Jurkat, Clone E6-1 (cell line): ENCODE measurements at regions not wholly inside any gene's neighbourhood (a gene's known extent, or its start where the extent isn't known, plus 50 kb on each side); places are given as distances from the start of the nearest gene placed in this dataset.

ENCODE experiments used
- DNase-seq: peaks from one replicate; pipeline ENCODE4 v3.0.0-alpha.2; 2011; ENCODE audit warnings: low read depth, low spot score
- H3K4me3 ChIP-seq: 2 replicates; pipeline ENCODE4 v1.5.1; 2011; ENCODE audit warnings: mild to moderate bottlenecking, low read length, control low read depth, moderate library complexity

- no peak overlapping the region for H3K4me3 ChIP-seq
- no peak for DNase-seq
Measured at GRCh38 chr18:39564716-39565115, 1999.1 kb upstream of the CELF4 start.

- H3K4me3 ChIP-seq = no peak overlapping the region
- no peak for DNase-seq
Measured at GRCh38 chr18:39561126-39561525, 1995.5 kb upstream of the CELF4 start.

- no peak for DNase-seq
- no peak overlapping the region for H3K4me3 ChIP-seq
Measured at GRCh38 chr18:39558658-39559057, 1993.1 kb upstream of the CELF4 start.

- no peak for DNase-seq
- H3K4me3 ChIP-seq = no peak overlapping the region
Measured at GRCh38 chr18:39555496-39555895, 1989.9 kb upstream of the CELF4 start.

GRCh38 chr18:39550701-39551100, 1985.1 kb upstream of the CELF4 start:
- H3K4me3 ChIP-seq = no peak overlapping the region
- no peak for DNase-seq

- DNase-seq = no peak
- H3K4me3 ChIP-seq = no peak overlapping the region
Measured at GRCh38 chr18:39549144-39549543, 1983.5 kb upstream of the CELF4 start.

- no peak for DNase-seq
- H3K4me3 ChIP-seq = no peak overlapping the region
Measured at GRCh38 chr18:39531659-39532058, 1966.1 kb upstream of the CELF4 start.

GRCh38 chr18:39529358-39529757, 1963.8 kb upstream of the CELF4 start:
- no peak for DNase-seq
- H3K4me3 ChIP-seq = no peak overlapping the region

- H3K4me3 ChIP-seq = no peak overlapping the region
- DNase-seq = no peak
Measured at GRCh38 chr18:39527465-39527864, 1961.9 kb upstream of the CELF4 start.

GRCh38 chr18:39524370-39524769, 1958.8 kb upstream of the CELF4 start:
- no peak overlapping the region for H3K4me3 ChIP-seq
- no peak for DNase-seq

- no peak overlapping the region for H3K4me3 ChIP-seq
- DNase-seq = no peak
Measured at GRCh38 chr18:39523281-39523680, 1957.7 kb upstream of the CELF4 start.

GRCh38 chr18:39521164-39521563, 1955.6 kb upstream of the CELF4 start:
- H3K4me3 ChIP-seq = no peak overlapping the region
- DNase-seq = no peak

GRCh38 chr18:39519741-39520140, 1954.1 kb upstream of the CELF4 start:
- DNase-seq = no peak
- no peak overlapping the region for H3K4me3 ChIP-seq

GRCh38 chr18:39515299-39515698, 1949.7 kb upstream of the CELF4 start:
- no peak for DNase-seq
- no peak overlapping the region for H3K4me3 ChIP-seq

GRCh38 chr18:39513186-39513585, 1947.6 kb upstream of the CELF4 start:
- DNase-seq = no peak
- H3K4me3 ChIP-seq = no peak overlapping the region

GRCh38 chr18:39506581-39507330, 1941.2 kb upstream of the CELF4 start:
- no peak overlapping the region for H3K4me3 ChIP-seq
- no peak for DNase-seq

- no peak overlapping the region for H3K4me3 ChIP-seq
- DNase-seq = no peak
Measured at GRCh38 chr18:39500306-39500705, 1934.7 kb upstream of the CELF4 start.

GRCh38 chr18:39497821-39498220, 1932.2 kb upstream of the CELF4 start:
- no peak overlapping the region for H3K4me3 ChIP-seq

GRCh38 chr18:39496986-39497385, 1931.4 kb upstream of the CELF4 start:
- no peak for DNase-seq
- H3K4me3 ChIP-seq = no peak overlapping the region

More at GRCh38 chr18:39497821-39498220, 1932.2 kb upstream of the CELF4 start:
- DNase-seq = no peak

GRCh38 chr18:39494211-39494896, 1928.8 kb upstream of the CELF4 start:
- no peak for DNase-seq
- no peak overlapping the region for H3K4me3 ChIP-seq

GRCh38 chr18:39491408-39491807, 1925.8 kb upstream of the CELF4 start:
- no peak overlapping the region for H3K4me3 ChIP-seq
- DNase-seq = no peak
